ENCODE measurements at regions not wholly inside any gene's neighbourhood (a gene's known extent, or its start where the extent isn't known, plus 50 kb on each side); places are given as distances from the start of the nearest gene placed in this dataset.

DNA sequence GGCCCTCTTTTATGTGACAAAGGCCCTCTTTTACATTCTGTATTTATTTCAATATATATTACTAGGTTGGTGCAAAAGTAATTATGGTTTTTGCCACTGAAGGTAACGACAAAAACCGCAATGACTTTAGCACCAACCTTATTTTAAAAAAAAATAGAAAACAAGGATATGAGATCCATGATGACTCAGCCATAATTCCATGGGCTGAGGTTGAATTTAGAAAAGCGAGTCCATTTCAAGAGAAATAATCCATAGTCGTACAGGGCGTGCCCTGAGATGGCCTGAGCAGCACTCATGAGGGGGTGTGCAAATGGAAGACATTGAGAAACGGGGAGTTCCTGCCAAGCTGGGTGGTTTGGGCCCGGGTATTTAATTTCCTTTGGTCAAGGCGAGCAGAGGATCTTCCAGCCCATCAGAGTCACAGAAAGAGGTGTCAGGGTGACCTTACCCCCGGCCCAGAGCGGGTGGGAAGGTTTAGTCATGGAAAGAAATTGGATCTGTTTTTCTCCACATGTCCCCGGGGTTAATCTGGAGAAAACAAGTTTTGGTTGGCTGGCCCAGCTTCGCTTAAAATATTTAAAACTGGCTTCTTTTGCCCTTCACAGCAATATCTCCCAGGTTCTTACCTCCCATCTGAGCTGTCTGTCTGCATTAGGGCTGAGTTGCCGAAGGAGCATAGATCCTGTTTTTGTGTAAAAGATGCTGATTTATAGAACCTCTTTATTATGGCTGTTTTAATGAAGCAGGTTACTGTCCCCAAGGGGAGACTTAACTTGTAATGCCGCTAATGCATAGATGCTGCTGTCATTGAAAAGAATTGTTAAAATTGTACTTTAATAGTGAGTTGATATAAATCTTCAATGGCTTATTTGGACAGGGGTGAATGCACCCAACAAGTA is 255.6 kb downstream of the PREX1 start:
- no peak for DNase-seq (ENCODE audit: low read depth in 3 of 3)

DNA sequence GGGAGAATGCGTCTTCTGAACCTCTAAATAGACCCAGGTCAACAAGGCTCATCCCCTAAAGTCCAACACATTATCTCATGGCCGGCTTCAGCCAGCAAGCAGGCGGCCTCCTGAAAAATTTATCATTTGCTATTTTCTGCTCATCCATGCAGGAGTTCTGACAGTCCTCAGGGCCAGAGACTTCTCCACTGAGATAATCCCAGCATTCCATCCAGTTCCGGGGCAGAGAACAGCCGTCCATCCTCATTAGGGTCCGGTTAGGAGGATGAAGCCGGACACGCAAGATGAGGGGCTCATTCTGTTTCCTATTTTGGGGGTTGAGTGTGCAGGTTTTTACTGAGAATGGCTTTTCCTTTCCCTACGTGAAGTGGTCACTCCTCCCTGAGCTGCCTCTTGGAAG is 258.1 kb downstream of the PREX1 start:
- no peak for DNase-seq (ENCODE audit: low read depth in 3 of 3)

DNA sequence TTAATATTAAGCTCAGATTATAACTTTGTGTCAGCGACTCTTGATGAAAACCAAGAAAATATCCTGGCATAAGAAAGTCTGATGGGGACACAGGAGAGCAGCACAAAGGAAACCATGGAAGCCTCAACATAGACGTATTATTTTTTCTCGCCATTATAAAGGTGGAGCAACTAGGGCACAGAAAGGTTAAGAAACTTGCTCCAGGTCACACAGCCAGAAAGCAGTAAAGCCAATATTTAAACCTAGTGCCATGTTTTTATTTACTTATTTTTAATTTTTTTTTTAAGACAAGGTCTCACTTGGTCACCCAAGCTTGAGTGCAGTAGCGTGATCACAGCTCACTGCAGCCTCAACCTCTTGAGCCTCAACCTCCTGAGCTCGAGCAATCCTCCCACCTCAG is 259.3 kb downstream of the PREX1 start:
- DNase-seq (ENCODE audit: low read depth in 3 of 3), result no peak

DNA sequence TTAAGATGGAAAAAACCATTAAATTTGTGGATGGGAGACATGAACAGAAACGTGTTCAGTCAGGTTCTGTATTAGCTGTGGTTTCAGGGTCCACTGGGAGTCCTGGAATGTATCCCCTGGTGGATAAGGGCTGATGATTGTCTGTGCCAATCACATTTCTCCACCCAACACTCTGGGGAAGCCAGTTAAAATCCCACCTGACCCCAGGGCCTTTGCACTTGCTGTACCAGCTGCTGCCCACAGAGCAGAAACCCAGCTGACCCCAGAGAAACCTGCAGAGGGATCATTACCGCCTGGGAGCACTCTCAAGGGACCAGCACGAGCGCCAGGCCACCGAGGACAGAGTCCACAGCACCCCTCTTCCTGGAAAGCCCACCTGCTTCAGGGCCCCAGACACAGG is 260.7 kb downstream of the PREX1 start:
- no peak for DNase-seq (ENCODE audit: low read depth in 3 of 3)

DNA sequence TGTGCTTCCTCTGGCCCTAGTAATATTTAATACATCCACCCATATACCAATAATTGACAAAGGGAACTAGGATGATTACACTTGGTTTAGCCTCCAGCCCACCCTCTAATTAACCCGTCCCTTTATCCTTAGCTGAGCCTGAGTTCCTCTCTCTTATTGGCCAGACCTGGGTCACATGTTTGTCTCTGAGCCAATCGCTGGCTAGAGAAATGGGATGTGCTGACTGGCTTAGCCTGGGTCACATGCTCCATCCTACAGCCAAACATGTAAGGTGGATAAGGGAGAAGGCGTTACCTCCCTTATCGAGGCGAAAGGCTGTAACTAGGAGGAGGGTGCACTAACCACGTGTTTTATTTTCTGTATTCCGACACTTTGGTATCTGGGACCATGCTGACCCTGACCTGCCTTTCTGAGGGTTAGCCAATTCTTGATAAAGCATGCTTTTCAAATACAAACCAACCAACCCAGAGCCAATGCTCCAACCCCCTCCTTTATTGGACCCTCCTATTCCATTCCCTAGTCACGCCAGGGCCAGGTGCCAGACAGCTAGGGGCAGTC is 262.7 kb downstream of the PREX1 start:
- DNase-seq (ENCODE audit: low read depth in 3 of 3), result no peak

DNA sequence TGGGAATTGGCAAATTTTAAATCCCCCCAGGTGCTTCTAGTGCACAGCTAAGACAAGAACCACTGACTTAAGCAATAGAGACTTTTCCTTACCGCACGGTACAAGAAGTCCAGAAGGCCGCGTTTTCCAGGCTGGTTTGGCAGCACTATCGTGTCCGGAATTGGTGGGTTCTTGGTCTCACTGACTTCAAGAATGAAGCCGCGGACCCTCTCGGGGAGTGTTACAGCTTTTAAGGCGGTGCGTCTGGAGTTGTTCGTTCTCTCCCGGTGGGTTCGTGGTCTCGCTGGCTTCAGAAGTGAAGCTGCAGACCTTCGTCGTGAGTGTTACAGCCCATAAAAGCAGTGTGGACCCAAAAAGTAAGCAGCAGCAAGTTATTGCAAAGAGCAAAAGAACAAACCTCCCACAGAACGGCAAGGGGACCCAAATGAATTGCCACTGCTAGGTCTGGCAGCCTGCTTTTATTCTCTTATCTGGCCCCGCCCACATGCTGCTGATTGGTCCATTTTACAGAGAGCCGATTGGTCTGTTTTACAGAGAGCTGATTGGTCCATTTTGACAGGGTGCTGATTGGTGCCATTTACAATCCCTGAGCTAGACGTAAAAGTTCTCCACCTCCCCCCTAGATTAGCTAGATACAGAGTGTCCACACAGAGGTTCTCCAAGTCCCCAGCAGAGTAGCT is 264.5 kb downstream of the PREX1 start:
- DNase-seq (ENCODE audit: low read depth in 3 of 3), result no peak

DNA sequence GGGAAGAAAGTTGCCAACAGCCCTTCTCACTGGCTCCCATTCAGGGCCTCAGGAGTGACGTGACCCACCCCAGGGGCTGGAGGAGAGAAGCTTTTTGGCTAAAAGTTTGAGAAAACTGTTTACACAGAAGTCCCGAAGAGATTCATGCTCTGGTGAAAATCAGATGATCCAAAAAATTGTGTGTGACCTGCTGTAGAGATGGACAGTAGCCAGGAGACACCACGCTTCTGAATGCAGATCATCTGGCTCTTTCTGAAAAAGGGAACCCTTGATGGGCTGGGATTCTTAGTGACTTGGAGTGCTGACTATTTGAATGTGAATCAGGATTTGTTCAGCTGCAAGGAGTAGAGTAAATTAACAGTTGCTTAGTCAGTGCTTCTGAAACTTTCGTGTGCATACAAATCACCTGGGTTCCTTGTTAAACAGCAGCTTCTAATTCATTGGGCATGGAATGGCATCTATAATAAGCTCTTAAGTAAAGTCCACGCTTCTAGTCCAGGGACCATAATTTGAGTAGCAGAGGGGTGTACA is 265.1 kb downstream of the PREX1 start:
- DNase-seq (ENCODE audit: low read depth in 3 of 3), result no peak

DNA sequence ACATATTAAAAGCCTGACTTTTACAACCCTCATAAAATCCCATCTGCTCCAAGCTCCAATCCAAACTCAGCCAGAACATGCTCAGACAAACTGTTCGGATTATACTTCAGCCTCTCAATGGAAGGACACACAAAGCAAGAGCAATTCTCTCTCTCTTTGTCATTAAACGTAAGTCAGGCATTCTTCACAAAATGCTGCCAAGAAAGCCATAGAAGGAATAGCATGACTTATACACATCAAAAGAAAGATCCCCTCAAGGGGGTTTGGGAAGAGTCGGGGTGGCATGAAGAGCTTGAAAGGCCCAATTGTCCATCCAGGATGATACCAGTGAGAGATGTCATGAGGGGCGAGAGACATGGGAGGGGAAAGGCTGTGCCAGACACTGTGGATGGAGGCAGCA is 268.9 kb downstream of the PREX1 start:
- DNase-seq (ENCODE audit: low read depth in 3 of 3), result no peak

DNA sequence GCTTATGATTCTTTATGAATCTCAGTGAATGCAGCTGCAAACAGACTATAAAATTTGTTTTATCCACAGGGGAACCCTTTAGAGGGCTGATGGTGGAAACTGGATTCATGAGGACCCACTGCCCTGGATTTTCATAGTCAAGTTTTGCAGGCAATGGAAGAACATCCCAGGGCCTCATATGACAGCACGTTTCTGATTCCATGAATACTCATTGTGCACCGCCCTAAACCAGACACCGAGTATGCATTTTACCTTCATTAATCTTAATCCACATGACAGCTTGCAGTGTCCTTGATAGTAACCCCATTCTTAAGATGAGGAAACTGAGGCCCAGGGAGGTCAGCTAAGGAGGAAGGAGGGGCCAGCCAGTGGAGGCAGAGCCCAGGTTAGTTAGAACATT is 270.4 kb downstream of the PREX1 start:
- no peak for DNase-seq (ENCODE audit: low read depth in 3 of 3)

DNA sequence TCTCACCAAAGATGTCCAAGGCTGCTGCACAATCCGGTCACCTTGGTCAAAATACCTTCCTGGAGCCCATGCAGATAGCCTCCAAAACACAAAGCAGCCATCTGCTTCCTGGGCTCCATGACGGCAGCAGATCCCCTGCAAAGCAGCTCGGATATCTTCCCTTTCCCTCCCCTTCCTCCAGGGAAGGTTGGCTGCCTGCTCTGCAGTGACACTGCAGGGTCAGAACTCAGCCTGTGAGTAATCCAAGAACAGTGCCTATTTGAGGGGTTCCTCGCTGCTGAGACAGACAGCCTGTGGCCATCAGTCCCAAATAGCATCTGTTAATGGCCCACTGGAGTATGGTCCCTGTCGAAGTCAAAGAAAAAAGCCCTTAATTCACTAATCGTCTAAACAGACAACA is 270.8 kb downstream of the PREX1 start:
- DNase-seq (ENCODE audit: low read depth in 3 of 3), result no peak

DNA sequence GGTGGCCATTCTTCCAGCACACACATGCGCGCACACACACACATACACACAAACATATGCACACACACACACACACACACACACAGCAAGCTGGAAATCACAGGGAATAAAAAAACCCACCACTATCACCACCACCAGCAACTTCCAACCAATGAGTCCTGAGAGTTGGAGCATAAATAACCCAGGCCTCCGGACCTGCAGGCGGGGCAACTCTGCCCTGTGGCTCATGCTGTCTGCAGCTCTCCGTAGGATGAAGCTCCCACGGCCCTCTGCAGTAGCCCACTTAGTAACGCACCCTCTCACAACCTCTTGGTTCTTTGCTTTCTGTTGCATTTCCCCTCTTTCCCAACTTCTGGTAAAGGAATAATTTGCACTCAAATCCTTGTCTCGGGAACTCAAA is 275.2 kb downstream of the PREX1 start:
- no peak for DNase-seq (ENCODE audit: low read depth in 3 of 3)

DNA sequence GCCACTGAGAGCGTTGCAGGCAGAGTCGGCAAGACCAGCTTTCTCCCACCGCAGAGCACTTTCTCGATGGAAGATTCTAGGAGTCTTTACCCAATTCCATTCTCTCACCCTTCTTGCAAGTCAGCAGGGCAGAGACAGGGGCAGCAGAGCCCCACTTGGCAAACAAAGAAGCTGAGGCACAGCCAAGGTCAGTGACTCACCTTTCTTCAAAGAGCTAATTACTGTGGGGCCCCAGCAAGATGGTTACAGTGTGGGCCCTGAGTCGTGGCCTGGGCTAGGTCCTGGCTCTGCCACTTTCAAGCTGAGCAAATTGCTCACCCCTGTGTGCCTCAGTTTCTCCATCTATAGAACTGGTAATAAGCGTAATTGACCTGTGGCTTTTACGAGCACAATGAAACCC is 277.0 kb downstream of the PREX1 start:
- DNase-seq (ENCODE audit: low read depth in 3 of 3), result no peak

DNA sequence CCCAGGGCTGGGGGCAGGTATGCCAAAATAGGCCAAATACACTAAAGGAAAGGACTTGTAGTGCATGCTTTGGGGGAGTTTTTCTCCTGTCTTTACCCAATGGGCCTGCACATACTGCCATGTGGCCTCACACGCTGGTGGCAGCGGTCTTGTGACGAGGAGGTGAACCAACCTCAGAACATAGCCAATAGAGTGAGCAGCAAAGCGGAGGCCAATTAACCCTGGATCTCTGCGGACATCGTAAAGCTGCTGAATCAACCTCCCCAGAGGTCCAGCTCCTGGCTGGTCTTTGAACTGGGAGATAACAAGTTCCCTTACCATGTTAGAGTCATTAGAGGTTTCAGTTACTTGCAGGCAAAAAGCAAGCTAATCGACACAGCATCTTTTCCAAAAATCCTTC is 280.1 kb downstream of the PREX1 start:
- DNase-seq (ENCODE audit: low read depth in 3 of 3), result no peak

DNA sequence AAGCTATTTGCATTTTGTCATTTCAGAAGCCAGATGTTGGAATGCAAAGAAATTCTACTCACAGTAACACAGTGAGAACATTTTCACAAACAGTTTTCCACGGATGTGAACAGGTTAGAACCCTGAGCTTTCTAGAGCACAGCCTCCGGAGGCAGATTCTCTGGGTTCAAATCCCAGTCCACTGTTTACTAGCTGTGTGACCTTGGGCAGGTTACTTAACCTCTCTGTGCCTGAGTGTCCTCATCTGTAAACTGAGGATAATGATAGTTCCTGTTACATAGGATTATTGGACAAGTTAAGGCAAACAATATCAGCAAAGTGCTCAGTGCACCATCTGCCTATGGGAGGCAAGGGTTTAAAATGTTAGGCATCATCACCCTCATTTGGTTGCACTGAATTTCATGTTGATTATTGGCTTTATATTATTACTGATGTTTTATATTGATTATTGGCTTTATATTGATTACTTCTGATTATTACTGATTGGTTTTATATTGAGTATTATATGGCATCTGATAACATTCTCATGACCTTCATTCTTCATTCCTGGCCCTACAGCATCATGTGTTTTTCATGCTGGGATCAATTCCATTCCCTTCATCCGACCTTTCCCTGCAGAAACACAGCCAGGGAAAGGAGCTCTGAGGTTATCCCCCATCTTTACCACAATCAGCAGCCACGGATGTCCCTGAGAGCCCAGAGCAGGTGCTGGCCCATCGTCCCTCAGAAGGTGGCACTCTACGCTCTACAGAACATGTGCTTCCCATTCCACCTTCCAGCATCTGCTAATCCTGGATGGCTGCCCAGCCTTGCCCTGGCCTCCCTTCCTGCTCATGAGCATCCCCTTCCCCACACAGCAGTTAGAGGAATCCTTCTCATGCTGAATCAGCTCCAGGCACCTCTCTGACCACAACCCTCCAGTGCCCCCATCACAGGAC is 283.1 kb downstream of the PREX1 start:
- no peak for DNase-seq (ENCODE audit: low read depth in 3 of 3)

DNA sequence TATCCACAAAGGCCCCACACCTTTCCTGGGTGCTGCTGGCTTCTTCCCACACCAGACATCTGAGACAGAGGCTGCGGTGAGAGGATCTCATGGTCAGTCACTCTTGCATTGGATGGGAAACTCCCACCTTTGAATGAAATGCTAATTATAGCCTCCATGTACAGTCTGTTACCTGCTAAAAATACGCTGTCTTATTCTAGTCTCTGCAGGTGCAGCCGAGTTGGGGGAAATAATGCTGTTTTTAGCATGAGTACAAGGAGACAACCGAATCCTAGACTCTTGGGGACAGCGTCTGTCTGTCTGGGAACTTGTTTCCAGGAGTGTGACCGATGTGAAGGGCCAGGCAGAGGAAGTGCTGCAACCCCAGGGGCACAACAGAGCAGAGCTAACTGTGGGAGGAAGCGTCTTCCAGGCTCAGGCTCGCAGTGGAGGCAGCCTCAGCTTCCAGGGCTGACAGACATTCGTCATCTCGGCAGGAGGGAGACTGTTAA is 286.2 kb downstream of the PREX1 start:
- no peak for DNase-seq (ENCODE audit: low read depth in 3 of 3)

DNA sequence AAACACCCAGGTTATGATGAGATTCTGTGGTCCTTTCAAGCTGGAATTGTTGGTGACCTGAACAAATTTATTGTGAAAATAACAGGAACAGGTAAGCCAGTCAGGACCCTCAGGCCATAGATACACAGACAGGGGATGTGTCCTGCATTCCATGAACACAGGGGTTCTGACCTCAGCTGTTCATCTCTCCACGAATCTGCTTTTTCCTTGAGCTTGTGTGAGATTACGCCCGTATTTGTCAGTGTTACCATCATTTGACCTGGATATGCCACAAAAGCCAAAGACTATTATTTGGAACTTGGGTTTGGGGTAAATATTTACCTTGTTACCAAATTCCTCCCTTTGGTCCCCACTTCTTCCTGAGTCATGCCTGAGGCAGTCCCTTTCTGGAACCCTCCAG is 288.9 kb downstream of the PREX1 start:
- no peak for DNase-seq (ENCODE audit: low read depth in 3 of 3)

DNA sequence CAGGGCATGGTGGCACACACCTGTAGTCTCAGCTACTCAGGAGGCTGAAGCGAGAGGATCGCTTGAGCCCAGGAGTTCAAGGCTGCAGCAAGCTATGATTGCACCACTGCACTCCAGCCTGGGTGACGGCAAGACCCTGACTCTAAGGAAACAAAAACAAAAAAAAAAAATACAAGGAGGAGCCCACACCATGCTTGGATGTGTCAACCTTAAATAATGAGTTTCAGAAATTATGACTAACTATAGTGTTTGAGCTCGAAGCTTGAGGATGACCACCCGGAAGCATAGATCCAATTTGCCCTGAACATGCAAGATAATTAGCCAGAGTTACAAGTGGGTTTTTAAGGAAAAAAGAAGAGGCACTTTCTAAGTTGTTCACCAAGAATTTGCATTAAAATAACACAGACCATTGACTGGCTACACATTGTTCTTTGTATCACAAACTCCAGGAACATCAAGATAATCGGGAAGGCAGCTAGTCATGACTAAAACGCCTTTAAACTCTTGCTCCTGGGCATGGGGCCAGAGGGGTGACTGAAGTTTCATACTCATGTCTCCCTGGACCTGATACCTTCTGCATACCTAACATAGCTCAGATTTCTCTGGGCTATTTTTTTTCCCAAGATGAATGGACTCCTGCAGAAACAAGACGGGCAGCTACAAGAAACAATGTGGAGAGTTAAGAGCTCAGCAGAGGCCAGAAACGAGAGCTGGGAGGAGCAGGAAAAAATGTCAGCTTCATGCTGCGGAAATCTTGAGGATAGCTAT is 289.6 kb downstream of the PREX1 start:
- DNase-seq (ENCODE audit: low read depth in 3 of 3), result no peak

DNA sequence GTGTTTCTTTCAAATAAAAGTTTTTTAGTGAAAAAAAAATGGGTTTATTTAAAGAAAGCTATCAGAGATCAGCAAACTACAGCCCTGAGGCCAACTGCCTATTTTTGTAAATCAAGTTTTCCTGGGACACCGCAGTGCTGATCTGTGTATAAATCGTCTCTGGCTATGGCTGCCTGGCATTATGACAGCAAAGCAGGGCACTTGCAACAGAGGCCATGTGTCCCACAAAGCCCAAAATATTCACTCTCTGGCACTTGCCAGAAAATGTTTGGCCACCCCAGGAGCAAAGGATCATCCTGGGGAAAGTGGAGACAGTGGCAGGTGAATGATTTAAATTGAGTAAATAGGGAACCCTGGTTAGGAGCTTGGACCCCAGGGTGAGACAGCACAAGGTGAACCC is 291.6 kb downstream of the PREX1 start:
- no peak for DNase-seq (ENCODE audit: low read depth in 3 of 3)

DNA sequence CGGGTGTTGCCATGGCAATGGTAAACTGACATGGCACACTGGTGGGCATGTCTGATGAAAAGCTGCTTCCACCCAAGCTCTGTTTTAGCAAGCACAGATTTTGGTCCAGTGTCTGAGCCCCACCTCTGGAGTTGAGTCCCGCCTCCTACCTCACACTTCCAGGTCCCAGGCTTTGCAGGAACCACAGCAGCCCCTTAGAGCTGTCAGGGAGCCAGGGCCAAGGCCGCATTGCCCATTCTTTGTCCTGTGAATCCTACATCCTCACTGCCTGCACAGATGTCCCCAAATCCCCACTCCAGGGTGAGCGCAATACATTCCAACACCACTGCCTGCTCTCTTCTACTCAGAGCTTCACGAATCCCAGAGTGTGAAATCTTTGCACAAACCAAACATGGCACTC is 292.2 kb downstream of the PREX1 start:
- no peak for DNase-seq (ENCODE audit: low read depth in 3 of 3)

DNA sequence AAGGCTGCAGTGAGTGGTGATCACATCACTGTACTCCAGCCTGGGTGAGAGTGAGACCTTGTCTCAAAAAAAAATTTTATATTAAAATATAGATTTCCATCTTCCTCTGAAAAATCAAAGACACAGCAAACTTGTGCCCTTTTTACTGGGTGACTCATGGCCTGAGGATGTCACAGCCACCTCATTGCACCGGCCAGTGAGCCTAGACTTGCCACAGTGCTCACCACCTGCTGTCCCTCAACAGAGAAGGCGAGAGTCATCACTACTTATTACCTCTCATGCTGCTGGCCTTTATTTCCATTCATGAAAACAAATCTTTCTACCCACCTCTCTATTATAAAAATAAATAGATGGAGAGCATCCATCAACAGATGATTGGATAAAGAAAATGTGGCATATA is 295.8 kb downstream of the PREX1 start:
- DNase-seq (ENCODE audit: low read depth in 3 of 3), result no peak

DNA sequence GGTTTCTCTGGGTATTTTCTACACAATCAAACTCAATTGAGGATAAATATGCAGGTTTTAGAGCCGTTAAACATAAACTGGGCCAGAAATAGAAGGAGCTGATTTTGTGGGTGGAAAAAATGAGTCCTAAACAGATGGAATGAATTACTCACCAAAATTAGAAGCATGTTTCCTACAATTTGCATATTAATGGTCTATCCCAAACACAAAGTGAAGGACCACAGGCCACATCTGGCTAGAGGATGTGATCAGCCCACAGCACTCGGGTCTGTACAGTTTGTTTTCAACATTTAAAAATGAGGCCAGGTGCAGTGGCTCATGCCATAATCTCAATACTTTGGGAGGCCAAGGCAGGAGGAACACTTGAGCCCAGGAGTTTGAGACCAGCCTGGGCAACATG is 296.3 kb downstream of the PREX1 start:
- DNase-seq (ENCODE audit: low read depth in 3 of 3), result no peak

Measured in stimulated activated CD4-positive, alpha-beta T cell treated with anti-CD3 and anti-CD28 coated beads, TNF-alpha, amount 100 ng/mL, for 48 hours (primary cell).